Stomach (tissue), 4 donors: ENCODE measurements at regions not wholly inside any gene's neighbourhood (a gene's known extent, or its start where the extent isn't known, plus 50 kb on each side); places are given as distances from the start of the nearest gene placed in this dataset.

Experiments used
- POLR2A ChIP-seq, 4 donors: fragments of 450-650 bp; IDR thresholded peaks; one replicate each; pipeline ENCODE4 v1.6.1; 2016; ENCODE audit warnings: antibody characterized with exemption in 4 of 4, control low read depth in 2 of 4, mild to moderate bottlenecking in 1 of 4, moderate library complexity in 1 of 4
- POLR2AphosphoS5 ChIP-seq, 3 donors: sonication (generic); formaldehyde crosslinking; IDR thresholded peaks; one replicate each; pipeline ENCODE4 v1.6.1; 2016; ENCODE audit warnings: antibody characterized with exemption in 3 of 3
- TF ChIP-seq, protein P1 (sequence below), 7 experiments: fragments of 450-650 bp in 4 of 7; fragments of 200-600 bp in 3 of 7; sonication (generic) in 3 of 7; IDR thresholded peaks; one replicate each; pipeline ENCODE4 v1.5.1; 2016 to 2019; ENCODE audit warnings: antibody characterized with exemption in 7 of 7, control low read depth in 2 of 7, mild to moderate bottlenecking in 1 of 7

DNA sequence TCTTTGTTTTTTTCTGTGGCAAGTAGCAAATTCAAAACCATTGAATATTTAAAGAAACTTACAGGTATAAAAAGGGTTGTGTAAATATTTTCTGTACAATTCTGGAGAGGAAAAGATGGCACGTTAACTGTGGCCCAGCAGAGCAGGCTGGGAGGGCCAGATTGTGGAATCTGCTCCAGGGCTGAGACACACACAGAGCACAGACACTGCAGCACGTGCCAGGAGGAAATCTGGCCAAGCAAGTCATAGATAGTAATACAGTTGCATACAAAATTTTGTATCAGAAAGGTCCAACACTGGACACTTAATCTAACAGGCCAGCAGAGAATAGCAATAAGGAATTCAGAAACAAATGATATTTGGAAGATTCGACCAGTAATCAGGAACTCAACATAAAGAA is 763.7 kb downstream of the PDHA2 start:
- TF ChIP-seq POLR2A (IDR thresholded peaks at IDR 0.05) (no peak), POLR2AphosphoS5 (IDR thresholded peaks at IDR 0.05) (no peak)
- TF ChIP-seq, protein P1, sequence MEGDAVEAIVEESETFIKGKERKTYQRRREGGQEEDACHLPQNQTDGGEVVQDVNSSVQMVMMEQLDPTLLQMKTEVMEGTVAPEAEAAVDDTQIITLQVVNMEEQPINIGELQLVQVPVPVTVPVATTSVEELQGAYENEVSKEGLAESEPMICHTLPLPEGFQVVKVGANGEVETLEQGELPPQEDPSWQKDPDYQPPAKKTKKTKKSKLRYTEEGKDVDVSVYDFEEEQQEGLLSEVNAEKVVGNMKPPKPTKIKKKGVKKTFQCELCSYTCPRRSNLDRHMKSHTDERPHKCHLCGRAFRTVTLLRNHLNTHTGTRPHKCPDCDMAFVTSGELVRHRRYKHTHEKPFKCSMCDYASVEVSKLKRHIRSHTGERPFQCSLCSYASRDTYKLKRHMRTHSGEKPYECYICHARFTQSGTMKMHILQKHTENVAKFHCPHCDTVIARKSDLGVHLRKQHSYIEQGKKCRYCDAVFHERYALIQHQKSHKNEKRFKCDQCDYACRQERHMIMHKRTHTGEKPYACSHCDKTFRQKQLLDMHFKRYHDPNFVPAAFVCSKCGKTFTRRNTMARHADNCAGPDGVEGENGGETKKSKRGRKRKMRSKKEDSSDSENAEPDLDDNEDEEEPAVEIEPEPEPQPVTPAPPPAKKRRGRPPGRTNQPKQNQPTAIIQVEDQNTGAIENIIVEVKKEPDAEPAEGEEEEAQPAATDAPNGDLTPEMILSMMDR (IDR thresholded peaks at IDR 0.05) = no peak
